GM04504 (cell line): ENCODE measurements at regions not wholly inside any gene's neighbourhood (a gene's known extent, or its start where the extent isn't known, plus 50 kb on each side); places are given as distances from the start of the nearest gene placed in this dataset.

ENCODE experiments used
- DNase-seq: peaks from one replicate; pipeline ENCODE4 v3.0.0-alpha.2; 2012; ENCODE audit warnings: low read depth

DNA sequence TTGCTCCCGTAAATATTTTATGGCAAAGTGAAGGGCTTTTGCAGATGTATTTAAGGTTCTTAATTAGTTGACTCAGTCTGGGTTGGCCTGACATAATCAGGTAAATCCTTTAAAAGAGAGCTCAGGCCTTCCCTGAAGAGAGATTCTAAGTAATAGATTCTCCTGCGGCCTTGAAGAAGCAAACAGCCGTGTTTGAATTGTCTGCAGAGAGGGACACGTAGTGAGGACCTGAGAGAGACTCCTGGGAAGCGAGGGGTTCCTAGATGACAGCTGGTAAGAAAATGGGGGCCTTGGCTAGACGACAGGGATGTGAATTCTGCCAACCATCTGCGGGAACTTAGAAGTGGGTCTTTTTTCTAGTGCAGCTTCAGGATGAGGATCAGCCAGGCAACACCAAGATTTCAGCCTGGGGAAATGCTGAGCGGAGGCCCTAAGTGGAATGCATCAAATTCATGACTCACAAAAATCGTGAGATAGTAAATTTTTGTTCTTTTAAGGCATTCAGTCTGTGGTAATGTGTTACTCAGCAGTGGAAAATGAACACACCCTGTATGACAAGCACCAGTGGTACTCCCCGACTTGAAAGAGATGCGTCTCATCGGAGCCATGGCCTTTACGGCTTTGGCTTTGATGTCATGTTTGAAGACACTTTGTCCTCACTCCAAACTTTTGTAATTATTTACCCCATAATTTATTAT is 62.1 kb upstream of the SMIM21 start:
- DNase-seq, result peak; percentile 86

DNA sequence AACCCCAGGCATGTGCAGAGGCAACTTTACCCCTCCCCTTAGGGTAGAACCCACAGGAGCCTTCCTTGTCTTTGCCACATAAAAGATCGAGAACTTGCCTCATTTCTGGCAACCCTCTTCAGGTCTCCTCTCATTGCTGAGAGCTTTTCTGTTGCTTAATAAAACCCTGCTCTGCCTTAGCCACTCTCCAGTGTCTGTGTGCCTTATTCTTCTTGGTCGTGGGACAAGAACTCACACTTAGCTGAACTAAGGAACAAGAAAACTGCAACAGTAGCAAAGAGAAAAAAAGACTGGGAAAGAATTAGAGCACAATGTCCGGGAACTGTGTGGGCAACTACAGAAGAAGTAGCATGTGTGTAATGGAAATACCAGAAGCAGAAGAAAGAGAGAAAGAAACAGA is 56.2 kb upstream of the SMIM21 start:
- no peak for DNase-seq

DNA sequence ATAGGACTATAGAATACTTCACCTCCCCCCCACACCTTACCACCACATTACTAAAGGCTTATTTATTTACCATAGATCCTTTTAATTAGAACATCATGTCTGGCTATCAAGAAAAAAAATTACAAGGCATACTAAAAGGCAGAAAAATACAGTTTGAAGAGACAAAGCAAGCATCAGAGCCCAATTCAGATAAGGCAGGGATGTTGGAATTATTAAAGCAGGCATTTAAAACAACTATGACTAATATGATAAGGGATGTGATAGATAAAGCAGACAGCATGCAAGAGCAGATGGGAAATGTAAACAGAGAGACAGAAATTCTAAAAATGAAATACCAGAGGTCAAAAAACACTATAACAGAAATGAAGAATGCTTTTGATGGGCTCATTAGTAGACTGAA is 55.4 kb upstream of the SMIM21 start:
- DNase-seq, result no peak

DNA sequence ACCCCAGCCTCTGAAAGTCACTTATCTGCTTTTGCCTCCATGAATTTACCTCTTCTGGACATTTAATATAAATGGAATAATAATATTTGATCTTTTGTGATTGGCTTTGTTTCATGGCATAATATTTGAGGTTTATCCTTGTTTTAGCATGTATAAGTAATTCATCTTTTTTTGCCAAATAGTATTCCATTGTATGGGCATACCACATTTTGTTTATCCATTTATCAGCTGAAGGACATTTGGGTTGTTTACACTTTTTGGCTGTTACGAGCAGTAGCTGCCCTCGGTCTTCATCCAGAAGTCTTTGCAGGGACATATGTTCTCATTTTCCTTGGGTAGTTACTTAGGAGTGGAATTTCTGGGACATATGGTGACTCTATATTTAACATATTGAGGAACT is 53.0 kb upstream of the SMIM21 start:
- DNase-seq, result no peak

DNA sequence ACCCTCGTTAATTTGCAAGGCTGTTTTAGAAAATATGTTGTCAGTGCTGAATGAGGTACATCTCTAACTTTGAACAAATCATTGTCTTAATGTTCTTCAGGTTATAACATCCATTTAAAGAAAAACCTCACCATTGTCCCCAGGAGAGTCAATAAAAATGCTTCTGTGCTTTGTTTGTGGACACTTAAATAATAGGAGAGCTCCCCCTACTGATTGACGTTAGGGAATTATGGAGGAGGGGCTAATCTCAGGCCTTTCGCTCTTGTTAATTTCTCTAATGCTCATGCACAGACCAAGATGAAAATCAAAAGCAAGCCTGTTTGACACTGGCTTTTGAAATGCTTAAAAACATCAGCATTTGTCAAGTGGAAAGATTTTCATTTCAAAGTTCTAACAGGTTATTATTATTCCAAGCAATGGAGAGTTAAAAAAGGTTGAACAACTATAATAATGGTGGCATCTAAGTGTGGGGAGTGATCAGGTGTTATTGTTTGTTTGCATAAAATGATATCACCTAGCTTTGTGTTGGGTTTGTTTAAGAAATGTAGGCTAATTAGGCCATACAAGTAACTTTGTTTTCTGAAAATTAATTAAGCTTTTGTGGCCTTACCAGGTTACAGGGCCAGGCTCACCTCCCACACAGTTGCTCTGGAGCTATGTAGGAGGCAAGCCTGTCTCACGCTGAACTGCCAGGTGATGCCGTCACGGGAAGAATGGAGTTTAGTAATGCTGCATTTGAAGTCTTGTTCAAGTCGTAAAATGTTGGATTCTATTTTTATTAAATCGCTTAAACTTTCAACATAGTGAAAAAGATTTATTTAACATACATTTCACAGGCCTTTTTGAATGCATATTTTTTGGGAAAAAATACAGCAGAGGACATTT is 51.7 kb upstream of the SMIM21 start:
- DNase-seq, result no peak

DNA sequence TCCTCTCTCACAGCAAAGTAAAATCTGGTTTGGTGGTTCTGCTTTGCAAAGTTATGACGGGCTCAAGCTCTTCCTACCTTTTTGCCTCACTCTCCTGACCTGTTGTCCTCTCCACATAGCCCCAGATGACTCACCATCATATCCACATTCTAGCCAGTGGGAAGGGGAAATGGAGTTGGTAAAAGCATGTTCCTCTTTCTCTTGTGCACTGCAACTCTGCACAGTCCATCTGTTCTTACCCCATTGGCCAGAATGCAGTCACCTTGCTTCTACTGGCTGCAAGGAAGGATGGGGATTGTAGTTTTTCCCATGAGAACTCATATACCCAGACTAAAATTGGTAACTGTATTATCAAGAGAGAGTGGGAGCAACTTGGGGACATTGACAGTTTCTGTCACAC is 50.4 kb upstream of the SMIM21 start:
- DNase-seq, result no peak
